GM21528 (cell line): ENCODE measurements at regions not wholly inside any gene's neighbourhood (a gene's known extent, or its start where the extent isn't known, plus 50 kb on each side); places are given as distances from the start of the nearest gene placed in this dataset.

Experiments
- ATAC-seq: cut with Tn5 transposase; IDR thresholded peaks from one replicate; pipeline ENCODE4 v1.9.1; 2021; ENCODE audit warnings: mild to moderate bottlenecking, moderate library complexity; ENCODE audit not compliant: unreplicated experiment, low FRiP score

GRCh38 chr4:178457286-178457685, 1015.0 kb upstream of the AGA start:
- ATAC-seq = no peak

- ATAC-seq = no peak
Observed at GRCh38 chr4:178462710-178463109, 1020.5 kb upstream of the AGA start.

- no peak for ATAC-seq
Observed at GRCh38 chr4:178463747-178464146, 1021.5 kb upstream of the AGA start.

GRCh38 chr4:178470996-178471784, 1029.0 kb upstream of the AGA start:
- ATAC-seq = no peak

- no peak for ATAC-seq
Observed at GRCh38 chr4:178471994-178472393, 1029.8 kb upstream of the AGA start.

- ATAC-seq = no peak
Observed at GRCh38 chr4:178480105-178480504, 1037.9 kb upstream of the AGA start.

GRCh38 chr4:178480881-178481280, 1038.6 kb upstream of the AGA start:
- no peak for ATAC-seq

GRCh38 chr4:178481564-178481963, 1039.3 kb upstream of the AGA start:
- ATAC-seq = no peak

- ATAC-seq = no peak
Observed at GRCh38 chr4:178523038-178523437, 1080.8 kb upstream of the AGA start.

- no peak for ATAC-seq
Observed at GRCh38 chr4:178535939-178536579, 1093.8 kb upstream of the AGA start.

GRCh38 chr4:178553201-178553600, 1111.0 kb upstream of the AGA start:
- no peak for ATAC-seq

- no peak for ATAC-seq
Observed at GRCh38 chr4:178554352-178554751, 1112.1 kb upstream of the AGA start.

- ATAC-seq = no peak
Observed at GRCh38 chr4:178556796-178557195, 1114.6 kb upstream of the AGA start.

GRCh38 chr4:178577933-178578332, 1135.7 kb upstream of the AGA start:
- no peak for ATAC-seq

GRCh38 chr4:178595500-178596138, 1153.4 kb upstream of the AGA start:
- no peak for ATAC-seq

- ATAC-seq = no peak
Observed at GRCh38 chr4:178598672-178599071, 1156.4 kb upstream of the AGA start.

- ATAC-seq = no peak
Observed at GRCh38 chr4:178599521-178599920, 1157.3 kb upstream of the AGA start.

GRCh38 chr4:178602833-178603232, 1160.6 kb upstream of the AGA start:
- ATAC-seq = no peak

- no peak for ATAC-seq
Observed at GRCh38 chr4:178611062-178611461, 1168.8 kb upstream of the AGA start.

GRCh38 chr4:178612733-178613132, 1170.5 kb upstream of the AGA start:
- no peak for ATAC-seq

- no peak for ATAC-seq
Observed at GRCh38 chr4:178632415-178632814, 1190.2 kb upstream of the AGA start.

GRCh38 chr4:178633263-178633662, 1191.0 kb upstream of the AGA start:
- no peak for ATAC-seq
